ENCODE measurements at regions not wholly inside any gene's neighbourhood (a gene's known extent, or its start where the extent isn't known, plus 50 kb on each side); places are given as distances from the start of the nearest gene placed in this dataset.

GRCh38 chr6:81929828-81930227 lies 177.3 kb upstream of the TENT5A start:
- TF ChIP-seq CTCF (IDR thresholded peaks at IDR 0.05) = no peak
- TF ChIP-seq POLR2A (IDR thresholded peaks at IDR 0.05) = no peak
